ENCODE measurements at regions not wholly inside any gene's neighbourhood (a gene's known extent, or its start where the extent isn't known, plus 50 kb on each side); places are given as distances from the start of the nearest gene placed in this dataset.

GRCh38 chr13:86729206-86729605, 930.0 kb upstream of the SLITRK6 start:
- TF ChIP-seq POLR2A (IDR thresholded peaks at IDR 0.05): no peak
- TF ChIP-seq CTCF (IDR thresholded peaks at IDR 0.05): no peak
- no peak for TF ChIP-seq POLR2AphosphoS5 (IDR thresholded peaks at IDR 0.05)
